GM21737 (cell line): ENCODE measurements at regions not wholly inside any gene's neighbourhood (a gene's known extent, or its start where the extent isn't known, plus 50 kb on each side); places are given as distances from the start of the nearest gene placed in this dataset.
"Not testable (repeated sequence)": the region's sequence is repeated elsewhere in the genome, so short reads cannot be mapped to it uniquely, and the experiment has no call there.

ENCODE experiments used
- ATAC-seq: cut with Tn5 transposase; IDR thresholded peaks from one replicate; pipeline ENCODE4 v1.9.1; 2021; ENCODE audit warnings: mild to moderate bottlenecking, moderate library complexity; ENCODE audit not compliant: unreplicated experiment

- no peak for ATAC-seq
Measured at GRCh38 chr3:34411596-34411995, 613.2 kb downstream of the PDCD6IP start.

- no peak for ATAC-seq
Measured at GRCh38 chr3:34419801-34420200, 621.4 kb downstream of the PDCD6IP start.

GRCh38 chr3:34421762-34422161, 623.3 kb downstream of the PDCD6IP start:
- ATAC-seq: no peak

- ATAC-seq: no peak
Measured at GRCh38 chr3:34439796-34440195, 641.4 kb downstream of the PDCD6IP start.

GRCh38 chr3:34444137-34444536, 645.7 kb downstream of the PDCD6IP start:
- no peak for ATAC-seq

GRCh38 chr3:34449305-34449704, 650.9 kb downstream of the PDCD6IP start:
- ATAC-seq: no peak

- ATAC-seq: no peak
Measured at GRCh38 chr3:34463414-34463813, 665.0 kb downstream of the PDCD6IP start.

GRCh38 chr3:34464646-34465045, 666.2 kb downstream of the PDCD6IP start:
- ATAC-seq: no peak

- ATAC-seq: no peak
Measured at GRCh38 chr3:34475851-34476250, 677.4 kb downstream of the PDCD6IP start.

GRCh38 chr3:34483311-34483887, 685.0 kb downstream of the PDCD6IP start:
- ATAC-seq: no peak

GRCh38 chr3:34504366-34504765, 705.9 kb downstream of the PDCD6IP start:
- ATAC-seq: no peak

- no peak for ATAC-seq
Measured at GRCh38 chr3:34504775-34505174, 706.3 kb downstream of the PDCD6IP start.

GRCh38 chr3:34508732-34509131, 710.3 kb downstream of the PDCD6IP start:
- ATAC-seq: no peak

- no peak for ATAC-seq
Measured at GRCh38 chr3:34511891-34512290, 713.5 kb downstream of the PDCD6IP start.

- ATAC-seq: not testable (repeated sequence)
Measured at GRCh38 chr3:34519008-34519407, 720.6 kb downstream of the PDCD6IP start.

GRCh38 chr3:34531156-34531555, 732.7 kb downstream of the PDCD6IP start:
- ATAC-seq: no peak

GRCh38 chr3:34533451-34533850, 735.0 kb downstream of the PDCD6IP start:
- ATAC-seq: no peak

GRCh38 chr3:34534013-34534412, 735.6 kb downstream of the PDCD6IP start:
- no peak for ATAC-seq

- ATAC-seq: no peak
Measured at GRCh38 chr3:34544136-34544535, 745.7 kb downstream of the PDCD6IP start.

- no peak for ATAC-seq
Measured at GRCh38 chr3:34547297-34547920, 749.0 kb downstream of the PDCD6IP start.

- no peak for ATAC-seq
Measured at GRCh38 chr3:34567266-34567665, 768.8 kb downstream of the PDCD6IP start.

- ATAC-seq: no peak
Measured at GRCh38 chr3:34568766-34569165, 770.3 kb downstream of the PDCD6IP start.

GRCh38 chr3:34569437-34569836, 771.0 kb downstream of the PDCD6IP start:
- no peak for ATAC-seq
